ENCODE measurements at regions not wholly inside any gene's neighbourhood (a gene's known extent, or its start where the extent isn't known, plus 50 kb on each side); places are given as distances from the start of the nearest gene placed in this dataset.

DNA sequence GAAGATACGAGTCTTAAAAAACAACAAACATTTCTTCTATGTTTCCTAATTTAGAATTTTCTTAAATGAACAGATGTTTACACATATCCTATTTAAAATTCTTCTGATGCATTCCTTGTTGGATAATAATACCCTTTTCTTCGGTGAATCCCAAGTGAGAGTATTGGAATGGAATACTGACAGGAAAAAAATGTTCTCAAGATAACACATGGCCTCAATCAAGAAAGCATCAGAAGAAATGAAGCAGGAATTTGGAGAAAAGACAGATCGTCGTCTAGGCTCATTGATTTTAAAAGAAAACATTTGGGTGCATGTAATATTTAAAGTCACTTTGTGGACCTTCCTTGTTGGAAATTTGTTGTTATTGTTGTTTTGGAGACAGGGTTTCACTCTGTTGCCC is 196.9 kb upstream of the ANK2 start:
- ATAC-seq, result no peak

DNA sequence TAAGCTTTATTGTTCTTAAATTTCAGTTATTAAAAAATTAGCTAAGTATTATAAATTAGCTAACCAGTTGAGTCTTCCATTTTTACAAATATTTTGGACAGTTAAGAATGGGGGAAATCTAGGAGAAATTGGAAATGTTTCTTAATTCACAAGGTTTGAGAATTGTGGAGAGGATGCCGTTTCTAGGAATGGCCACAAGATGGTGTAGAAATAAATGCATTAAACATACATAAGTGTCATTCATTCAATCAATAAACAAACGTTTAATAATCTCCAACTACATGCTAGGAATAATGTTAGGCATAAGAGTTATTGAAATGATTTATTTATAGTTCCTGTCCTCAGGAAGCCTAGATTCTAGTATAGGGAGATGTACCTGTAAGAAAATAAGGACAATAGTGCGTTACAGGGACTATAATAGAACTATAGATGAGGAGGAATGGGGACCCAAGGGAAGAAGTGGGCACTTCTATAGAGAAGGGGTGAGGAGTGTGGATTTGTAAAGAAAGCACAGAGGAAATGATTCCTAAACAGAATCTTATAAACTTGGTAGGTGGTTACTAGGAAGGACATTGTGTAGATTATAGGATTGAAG is 195.7 kb upstream of the ANK2 start:
- no peak for ATAC-seq

DNA sequence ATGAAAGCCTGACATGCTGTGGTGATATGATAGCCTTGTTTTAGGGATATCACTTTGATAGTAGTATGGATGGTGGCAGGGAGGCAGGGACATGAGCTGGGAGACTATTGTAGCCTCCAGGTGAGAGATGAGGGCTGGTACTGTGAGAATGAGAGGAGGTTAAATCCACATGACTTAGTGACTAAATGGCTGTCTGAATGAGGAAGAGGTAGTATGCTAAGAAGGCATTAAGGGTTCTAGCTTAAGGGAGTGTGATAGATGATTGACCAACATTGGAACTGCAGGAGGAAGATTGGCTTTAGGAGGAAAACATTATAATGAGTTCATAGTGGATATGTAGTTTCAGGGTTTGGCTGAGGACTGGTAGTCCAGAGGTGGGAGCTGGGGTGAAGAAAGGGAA is 195.0 kb upstream of the ANK2 start:
- ATAC-seq, result no peak

DNA sequence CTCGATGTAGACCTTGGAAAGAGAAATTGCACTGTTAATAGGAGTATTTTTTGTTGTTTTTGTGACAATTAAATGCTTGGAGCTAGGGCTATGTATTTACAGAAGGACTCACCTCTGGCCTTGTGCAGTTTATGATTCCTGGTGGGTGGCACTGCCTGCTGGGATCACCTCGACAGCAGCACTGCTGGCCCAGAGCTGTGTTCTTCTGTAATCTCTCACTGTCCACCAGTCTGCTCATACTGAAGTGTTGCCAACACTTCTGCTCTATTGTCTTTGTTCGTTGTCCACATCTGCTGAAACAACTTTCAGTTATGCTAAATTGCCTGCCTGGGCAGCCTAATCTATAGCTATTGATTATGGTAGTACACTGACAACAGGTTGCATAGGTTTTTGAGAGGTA is 194.4 kb upstream of the ANK2 start:
- no peak for ATAC-seq

DNA sequence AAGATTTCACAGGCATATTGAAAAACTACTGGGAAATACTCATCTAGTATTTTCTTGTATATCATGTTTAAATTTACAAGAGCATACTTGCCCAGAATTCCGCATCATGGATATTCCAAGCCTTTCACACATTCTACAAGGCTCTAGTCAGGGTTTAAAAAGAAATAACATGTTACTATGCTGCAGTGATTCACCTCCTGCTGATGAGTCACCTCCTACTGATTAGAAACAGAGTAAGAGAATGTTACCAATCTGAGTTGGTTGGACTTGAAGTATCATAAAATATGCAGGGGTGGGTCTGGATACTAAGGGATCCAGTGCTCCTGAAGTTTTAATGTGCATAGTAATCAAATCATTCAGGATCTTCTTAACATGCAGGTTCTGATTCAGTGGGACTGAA is 192.0 kb upstream of the ANK2 start:
- no peak for ATAC-seq

DNA sequence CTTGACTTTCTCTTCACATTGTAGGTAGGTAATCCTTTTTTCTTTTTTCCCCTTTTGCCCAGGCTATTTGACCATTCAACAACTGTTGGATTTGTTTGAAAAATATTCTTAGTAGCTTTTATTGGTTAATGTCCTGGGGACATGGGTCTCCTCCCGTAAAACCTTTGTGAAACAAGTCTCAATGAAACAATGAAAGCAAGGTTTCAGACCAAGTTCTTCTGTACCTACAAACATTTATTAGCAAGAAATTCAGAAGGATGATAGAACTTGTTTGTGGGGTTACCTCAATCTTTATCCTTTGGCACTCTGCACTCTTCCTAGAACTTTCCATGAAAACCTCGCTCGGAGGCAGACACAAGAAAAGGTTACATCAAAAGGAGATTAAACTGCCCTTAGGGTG is 190.7 kb upstream of the ANK2 start:
- ATAC-seq, result no peak

DNA sequence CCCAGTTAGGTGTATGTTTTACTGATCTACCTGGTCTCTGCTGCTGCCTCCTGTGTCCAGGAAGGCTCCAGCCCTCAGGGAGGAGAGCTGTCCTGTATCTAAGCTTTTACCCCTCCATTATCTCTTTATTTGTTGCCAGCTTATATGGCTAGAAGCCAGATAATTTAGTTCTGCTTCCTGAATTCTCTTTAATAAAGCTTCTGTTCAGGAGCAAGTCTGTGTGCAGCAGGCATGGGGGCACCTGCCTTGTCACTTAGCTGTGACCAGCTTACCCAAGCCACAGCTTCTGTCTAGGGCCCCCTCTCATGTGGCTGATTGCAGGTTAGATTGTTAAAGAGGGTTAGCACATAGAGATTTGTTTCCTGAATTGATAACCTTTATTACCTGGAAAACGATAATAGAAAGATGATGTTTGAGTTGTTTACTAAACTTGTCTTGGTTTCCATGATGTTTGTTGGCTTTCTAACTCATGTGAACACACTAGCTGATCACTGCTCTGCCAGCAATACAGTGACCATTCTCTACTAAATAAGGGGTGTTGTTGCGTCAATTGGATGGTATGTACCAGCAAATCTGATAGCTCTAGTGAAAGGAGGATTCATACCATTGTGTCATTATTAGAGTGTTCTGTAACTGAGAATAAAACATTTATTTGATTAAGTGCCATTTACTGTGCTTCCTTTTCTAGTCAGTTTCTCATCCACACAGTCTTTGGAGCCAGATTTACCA is 189.8 kb upstream of the ANK2 start:
- ATAC-seq, result no peak

DNA sequence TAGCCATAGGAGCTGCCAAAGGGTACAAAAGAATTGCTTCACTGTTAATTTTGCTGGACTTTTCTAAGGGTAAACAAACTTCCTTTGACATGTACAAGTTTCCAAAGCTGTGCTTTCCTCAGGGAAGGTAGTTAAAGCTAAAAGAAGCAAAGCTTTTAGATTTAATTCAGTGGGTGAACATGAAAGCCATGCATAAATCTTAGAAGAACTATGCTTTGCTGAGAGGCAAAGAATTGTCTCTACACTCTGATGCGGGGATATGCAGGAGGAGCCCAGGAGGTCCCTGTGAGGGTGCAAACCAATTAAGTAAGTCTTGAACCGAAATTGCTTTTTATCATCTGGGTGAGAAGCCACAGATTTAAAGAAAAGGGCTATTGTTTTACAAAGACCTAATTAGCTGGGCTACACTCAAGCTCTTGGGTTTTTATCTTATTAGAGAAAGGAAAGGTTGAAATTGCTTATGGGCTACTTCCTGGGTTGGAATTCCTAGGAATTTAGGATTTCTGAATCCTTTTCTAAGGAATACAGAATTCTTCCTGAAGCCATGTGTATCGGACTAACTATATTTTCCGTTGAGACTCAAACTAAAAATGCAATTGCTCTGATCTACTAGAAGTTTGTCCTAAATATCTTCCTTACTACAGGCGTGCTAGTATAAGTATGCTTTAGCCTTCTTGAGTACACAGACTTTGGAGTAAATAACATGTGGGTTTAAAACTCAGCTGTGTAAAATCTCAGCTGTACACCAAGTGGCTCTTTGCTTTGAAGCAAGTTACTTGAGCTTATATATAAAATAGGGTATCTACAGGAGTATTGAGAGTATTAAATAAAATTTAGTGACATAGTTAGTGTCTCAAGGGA is 188.4 kb upstream of the ANK2 start:
- ATAC-seq, result no peak

DNA sequence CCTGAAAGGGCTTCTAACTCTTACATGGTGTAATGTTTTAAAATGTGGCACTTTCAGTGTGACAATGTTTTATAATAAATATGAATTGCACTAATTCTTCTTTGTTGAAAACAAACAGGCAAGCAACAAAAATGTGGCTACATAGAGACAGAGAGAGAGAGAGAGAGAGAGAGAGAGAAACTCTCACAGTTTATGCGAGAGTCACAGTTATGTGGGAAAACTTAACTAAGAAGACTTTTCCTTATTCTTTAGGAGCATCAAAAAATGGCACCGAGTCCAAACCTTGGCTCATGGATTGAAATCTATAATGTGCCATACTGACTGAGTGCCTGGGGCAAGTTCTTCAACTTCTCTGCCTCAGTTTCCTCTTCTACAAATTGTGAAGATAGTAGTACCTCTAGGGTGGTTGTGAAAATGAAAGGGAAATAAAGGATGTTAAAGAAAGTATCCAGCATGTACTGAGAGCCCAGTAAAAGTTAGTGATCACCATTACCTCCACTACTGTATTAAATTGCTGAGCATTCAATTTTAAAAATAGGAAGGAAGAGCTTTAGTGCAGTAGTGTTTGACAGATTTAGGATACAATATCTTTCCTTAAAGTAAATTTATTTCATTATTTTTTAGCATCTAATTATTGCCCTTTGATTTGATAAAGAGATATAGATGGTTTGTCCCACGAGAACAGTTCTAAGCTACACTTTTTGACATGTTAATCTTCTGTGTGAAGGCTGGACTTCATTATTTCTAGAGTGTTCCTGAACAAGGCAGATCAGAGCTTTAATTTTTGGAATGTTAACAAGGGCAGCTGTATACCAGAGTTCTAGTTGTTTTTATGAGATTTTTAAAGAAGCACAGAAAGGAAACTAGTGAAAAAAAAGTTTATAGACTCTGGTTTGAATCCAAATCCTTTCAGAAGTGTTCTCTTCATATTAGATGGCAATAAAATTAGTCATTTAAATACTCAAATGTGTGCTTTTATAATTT is 187.5 kb upstream of the ANK2 start:
- no peak for ATAC-seq

DNA sequence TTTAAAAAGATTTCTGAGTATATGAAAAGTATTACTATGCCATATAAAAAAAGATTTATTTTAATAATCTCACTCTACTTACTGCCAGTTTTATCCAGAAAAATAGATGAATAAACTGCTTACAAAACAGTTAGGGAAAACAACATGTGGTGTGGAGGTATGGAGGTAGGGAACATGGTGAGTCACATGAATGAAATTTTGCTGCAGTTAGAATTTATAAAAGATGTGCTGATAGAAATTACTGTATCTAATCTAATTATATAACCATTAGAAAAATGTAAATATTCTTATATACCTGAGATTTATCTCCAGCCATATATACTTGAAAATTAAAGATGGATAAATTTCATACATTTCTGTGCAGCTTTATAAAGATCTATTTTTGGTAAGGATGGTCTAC is 184.0 kb upstream of the ANK2 start:
- ATAC-seq, result no peak

DNA sequence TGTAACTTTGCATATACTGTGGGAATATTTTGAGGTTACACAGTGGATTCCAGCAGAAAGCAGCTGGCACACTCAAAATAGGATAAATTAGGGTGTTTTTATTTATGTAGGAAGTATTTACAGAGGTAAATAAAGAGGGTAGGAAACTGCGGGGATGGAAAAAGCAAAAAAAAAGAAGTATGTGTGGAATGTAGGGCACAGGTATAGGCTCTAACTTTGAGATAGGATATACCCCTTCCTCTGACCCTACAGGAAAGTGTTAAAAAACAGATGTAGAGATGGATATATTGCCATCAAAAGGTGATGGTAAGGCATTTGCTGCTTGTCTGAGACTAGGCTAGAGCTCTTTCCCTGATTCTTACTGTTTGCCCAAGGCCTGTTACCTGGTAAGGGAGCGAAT is 173.1 kb upstream of the ANK2 start:
- ATAC-seq, result no peak

DNA sequence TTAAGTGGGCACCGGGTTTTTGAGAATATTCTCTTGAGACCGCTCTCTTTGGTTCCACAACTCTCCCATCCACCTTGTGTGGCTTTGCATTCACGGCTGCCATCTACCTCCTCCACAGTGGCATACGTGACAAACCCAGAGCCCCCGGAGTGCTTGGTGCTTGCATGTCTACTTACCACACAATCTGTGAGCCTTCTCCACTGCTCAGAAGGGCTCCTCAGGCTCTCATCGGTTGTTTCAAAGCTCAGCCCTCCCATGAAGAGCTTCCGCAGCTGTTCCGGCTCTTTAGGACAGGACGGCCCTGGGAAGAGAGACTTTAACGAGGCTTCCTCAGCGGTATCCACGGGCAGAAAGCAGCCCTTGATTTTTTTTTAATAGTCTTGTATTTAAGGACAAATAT is 167.6 kb upstream of the ANK2 start:
- ATAC-seq, result no peak

DNA sequence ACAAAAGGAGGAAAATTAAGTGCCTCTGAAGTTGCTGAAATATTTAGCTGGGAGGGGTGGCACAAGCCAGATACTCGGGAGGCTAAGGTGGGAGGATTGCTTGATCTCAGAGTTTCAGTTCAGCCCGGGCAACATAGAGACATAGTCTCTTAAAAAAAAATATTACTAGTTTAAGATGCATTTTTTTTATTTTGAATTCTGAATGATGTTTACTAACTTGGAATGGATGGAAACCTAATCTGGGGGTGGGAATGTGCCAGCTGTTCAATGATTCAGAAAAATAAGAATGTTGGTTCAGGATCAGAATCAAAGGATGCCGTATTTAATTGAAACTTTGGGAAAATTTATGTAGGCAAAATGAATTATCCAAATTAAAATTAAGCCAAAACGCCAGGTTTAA is 167.2 kb upstream of the ANK2 start:
- no peak for ATAC-seq

DNA sequence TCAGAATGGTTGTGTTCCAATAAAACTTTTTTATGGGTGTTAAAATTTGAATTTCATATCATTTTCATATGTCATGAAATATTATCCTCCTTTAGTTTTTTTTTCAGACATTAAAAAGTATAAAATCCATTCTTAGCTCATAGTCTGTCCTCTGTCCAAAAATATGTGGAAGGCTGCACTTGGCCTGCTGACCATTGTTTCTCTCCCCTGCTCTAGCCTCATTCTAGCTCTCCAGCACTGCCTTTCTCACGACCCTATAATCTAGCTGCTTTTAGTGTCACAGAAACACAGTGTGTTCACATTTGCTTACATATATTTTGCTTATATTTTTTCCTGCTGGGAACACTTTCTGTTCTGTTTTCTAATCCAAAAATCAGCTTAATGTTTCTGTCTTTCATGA is 165.0 kb upstream of the ANK2 start:
- no peak for ATAC-seq

DNA sequence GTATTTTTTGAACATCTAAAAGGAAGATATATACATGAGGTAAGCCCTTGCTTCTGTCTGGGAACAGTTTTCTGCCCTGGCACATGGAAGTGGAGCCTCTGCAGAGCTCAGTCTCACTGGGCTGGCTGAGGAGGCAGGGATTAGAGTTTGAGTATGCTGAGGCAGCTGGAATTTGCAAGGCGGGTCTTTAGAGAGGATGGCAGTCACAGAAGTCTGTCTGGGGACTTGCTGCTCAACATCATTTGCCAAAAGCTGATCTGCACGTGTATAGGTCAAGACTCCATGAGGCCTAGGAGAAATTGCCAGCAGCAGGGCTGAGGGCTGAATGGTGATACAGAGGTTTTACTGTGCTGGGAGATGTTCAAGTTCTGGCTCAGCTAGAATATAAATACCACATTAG is 163.6 kb upstream of the ANK2 start:
- ATAC-seq, result no peak

DNA sequence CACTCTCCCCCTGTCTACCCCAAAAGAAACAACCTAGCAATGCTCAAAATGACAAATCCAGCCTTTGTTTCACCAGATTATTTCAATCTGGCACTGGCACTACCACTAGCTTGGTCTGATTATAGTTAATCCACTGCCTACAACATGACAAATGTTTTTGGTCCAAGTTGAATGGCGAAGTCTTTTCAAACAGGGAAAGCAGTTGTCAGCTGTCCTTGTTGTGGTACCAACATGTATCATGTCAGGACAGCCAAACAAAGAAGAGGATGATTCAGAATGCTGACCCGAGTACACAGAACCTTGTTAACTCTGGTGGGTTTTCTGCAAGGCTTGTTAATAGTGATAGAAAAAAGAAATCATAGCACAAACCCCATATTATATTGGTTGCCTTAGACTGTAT is 160.8 kb upstream of the ANK2 start:
- ATAC-seq, result no peak

DNA sequence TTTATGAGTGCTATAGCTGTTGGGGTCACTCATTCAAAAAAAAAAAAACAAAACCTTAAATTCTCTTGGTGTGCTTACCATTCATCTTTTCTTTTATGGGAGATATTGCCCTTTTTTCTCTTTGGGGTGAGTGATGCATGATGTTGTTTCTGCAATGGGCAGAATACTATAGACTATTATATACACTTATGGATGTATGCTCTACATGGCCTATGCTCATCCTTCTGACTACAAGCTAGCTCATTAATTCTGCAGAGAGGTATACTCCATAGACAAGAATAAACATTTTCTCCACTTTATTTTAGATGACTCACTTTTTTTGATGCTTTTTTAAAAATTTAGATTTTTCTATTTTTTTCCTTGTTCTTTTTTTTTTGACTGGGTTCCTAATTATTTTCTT is 160.3 kb upstream of the ANK2 start:
- no peak for ATAC-seq

DNA sequence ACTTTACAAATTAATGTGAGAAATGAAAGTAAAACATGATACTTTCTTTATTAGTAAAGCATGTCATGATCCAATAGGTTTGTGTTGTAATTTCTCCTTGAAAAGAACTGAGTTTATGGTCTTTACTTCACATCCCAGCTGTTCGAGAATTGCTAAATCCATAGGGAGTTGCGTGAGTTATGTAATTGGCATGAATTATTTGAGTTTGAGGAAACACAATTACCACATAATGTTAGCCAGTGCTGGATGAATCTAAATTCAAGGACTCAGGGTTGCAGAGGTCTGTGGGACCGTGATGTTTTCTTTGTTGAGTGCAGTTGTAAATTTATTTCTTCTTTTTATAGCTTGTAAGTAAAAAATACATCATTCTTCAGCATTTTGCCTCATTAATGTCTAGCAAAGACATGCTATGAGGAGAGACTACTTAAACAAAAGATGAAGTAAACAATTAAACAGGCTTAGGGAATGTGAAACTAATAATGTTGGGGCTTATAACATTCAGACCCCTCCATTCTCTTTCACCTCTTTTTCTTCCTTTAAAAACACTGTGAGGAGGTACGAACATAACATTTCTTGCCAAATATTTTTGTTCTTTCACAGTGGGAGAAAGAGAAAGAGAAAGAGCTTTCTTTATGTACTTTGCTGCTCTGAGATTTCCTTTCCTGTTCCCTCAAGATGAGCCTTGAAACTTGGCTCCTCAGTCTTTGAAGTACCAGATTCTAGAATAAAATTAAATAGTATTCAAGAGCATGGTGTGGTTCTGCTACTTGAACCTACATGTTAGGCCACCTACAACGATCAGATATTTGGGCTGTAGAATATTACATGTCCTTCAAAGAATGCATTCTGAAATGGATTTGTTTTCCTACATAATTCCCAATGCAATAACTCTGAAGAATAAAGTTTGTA is 159.6 kb upstream of the ANK2 start:
- no peak for ATAC-seq

DNA sequence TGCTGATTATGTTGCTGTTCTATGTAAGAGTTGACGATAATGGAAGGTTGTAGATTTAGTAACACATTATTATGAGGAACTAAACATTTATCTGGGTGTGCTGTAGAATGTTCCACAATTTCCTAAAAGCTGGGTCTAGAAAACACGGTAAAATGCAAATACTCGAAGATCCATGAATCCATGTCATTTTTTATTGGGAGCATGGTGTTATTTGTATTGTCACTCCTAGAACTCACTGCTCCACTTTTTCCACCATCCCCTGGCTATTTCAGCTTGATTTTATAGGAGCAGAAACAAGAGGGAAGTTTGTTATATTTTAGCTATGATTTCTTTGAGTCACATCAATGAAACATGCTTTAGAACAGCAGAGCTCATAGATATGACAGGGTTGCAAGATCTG is 155.0 kb upstream of the ANK2 start:
- ATAC-seq, result no peak

DNA sequence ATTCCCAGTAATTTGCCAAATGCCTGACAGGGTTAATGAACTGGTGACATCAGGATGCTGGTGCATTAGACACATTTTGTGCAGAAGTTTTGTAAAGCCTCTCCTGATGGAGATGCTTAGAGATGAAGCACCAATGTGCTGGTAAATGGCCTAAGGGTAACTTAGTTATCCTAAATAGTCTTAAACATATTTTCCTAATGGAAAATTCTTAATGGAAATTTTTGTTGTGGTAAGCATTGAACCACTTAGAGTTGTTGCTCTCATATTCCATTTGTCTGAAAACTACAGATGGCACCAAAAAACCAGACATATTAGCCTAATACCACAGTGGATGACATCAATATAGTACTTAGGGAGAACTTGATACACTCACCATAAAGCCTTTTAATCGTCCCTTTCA is 154.5 kb upstream of the ANK2 start:
- no peak for ATAC-seq

DNA sequence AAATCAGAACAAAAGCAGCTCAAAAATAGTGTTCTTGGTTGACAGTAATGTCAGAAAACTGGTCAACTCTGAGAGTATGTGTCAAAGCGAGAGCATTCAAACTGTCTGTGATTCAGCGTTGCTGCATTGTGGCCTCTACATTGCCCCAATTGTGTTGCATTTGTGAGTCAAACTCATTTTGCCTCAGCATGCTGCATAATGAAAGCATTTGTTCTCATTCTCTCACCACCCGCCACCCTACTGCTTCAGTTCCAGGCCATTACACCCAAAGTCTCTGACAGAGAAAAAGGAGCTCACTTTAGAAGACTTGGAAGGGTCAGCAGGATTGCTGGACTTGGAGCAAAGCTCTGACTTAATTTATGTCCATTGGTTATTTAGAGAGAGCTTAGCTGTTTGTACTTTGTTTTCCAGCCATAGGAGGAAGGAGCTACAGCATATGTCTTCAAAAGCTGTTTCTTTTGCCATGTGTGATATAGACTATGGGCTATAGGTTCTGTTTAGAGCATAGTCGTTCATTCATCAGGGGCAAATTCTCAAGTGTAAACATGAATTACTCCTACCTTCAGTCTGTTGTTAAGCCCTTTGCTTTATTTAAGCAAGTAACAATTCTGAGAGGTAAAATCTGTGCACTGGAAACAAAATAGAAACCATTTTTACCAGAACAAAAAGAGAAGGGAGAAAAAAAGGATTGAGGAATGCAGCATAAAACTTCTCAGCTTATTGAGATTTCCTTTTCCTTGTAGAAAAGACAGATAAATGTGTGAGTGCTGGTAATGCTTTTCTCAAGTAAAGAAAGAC is 153.4 kb upstream of the ANK2 start:
- no peak for ATAC-seq
